ENCODE measurements at regions not wholly inside any gene's neighbourhood (a gene's known extent, or its start where the extent isn't known, plus 50 kb on each side); places are given as distances from the start of the nearest gene placed in this dataset.

- TF ChIP-seq ZNF26 (tag by site-specific recombination; IDR thresholded peaks at IDR 0.05), result no peak
- TF ChIP-seq ZNF514 (tag by site-specific recombination; IDR thresholded peaks at IDR 0.05), result no peak
- TF ChIP-seq ATF2 (tag by site-specific recombination; IDR thresholded peaks at IDR 0.05; ENCODE audit: low read depth), result no peak
- TF ChIP-seq OSR2 (tag by site-specific recombination; IDR thresholded peaks at IDR 0.05), result no peak
- no peak for TF ChIP-seq ZNF558 (tag by site-specific recombination; IDR thresholded peaks at IDR 0.05)
- no peak for TF ChIP-seq ZNF248 (tag by site-specific recombination; IDR thresholded peaks at IDR 0.05)
Observed at GRCh38 chr18:10306779-10307178, 147.7 kb upstream of the APCDD1 start (continued).

- TF ChIP-seq ZNF19 (tag by site-specific recombination; IDR thresholded peaks at IDR 0.05; ENCODE audit: low read depth) (no peak), OSR2 (tag by site-specific recombination; IDR thresholded peaks at IDR 0.05) (no peak), ZNF2 (tag by site-specific recombination; IDR thresholded peaks at IDR 0.05) (no peak), GLIS2 (tag by site-specific recombination; IDR thresholded peaks at IDR 0.05) (no peak), ZNF585B (tag by site-specific recombination; IDR thresholded peaks at IDR 0.05) (no peak), ZNF521 (tag by site-specific recombination; IDR thresholded peaks at IDR 0.05) (no peak), ZNF501 (tag by site-specific recombination; IDR thresholded peaks at IDR 0.05) (no peak), ZNF513 (tag by site-specific recombination; IDR thresholded peaks at IDR 0.05) (no peak), ZNF629 (tag by site-specific recombination; IDR thresholded peaks at IDR 0.05) (no peak), ZNF704 (tag by site-specific recombination; IDR thresholded peaks at IDR 0.05) (no peak), ZNF433 (tag by site-specific recombination; IDR thresholded peaks at IDR 0.05; ENCODE audit: low read depth) (no peak), PRDM10 (tag by site-specific recombination; IDR thresholded peaks at IDR 0.05) (no peak), ZNF580 (tag by site-specific recombination; IDR thresholded peaks at IDR 0.05) (no peak), SETDB1 (IDR thresholded peaks at IDR 0.05; ENCODE audit: insufficient read length, low read length) (no peak), ZNF10 (tag by site-specific recombination; IDR thresholded peaks at IDR 0.05) (no peak)
- no peak overlapping the region for H3K27ac ChIP-seq (ENCODE audit: extremely low read depth, low read depth, low read length)
- H3K36me3 ChIP-seq (ENCODE audit: control insufficient read depth in 2 of 2, insufficient read depth in 1 of 2, low read length in 2 of 2), result no peaks in the 10 kb centered on the region
- POLR2A ChIA-PET, result no interaction called here
- H3K4me3 ChIP-seq (ENCODE audit: low read depth, low read length), result no peak overlapping the region
- no peaks in the 10 kb centered on the region for H3K4me1 ChIP-seq (ENCODE audit: control insufficient read depth, insufficient read depth, low read length)
- CTCF ChIA-PET, result no interaction called here
- no peaks in the 10 kb centered on the region for H3K9me3 ChIP-seq (ENCODE audit: control insufficient read depth, insufficient read depth, low read depth, low read length)
Observed at GRCh38 chr18:10308154-10308553, 146.3 kb upstream of the APCDD1 start.
